GM18873 (cell line): ENCODE measurements at regions not wholly inside any gene's neighbourhood (a gene's known extent, or its start where the extent isn't known, plus 50 kb on each side); places are given as distances from the start of the nearest gene placed in this dataset.
"Not testable (repeated sequence)": the region's sequence is repeated elsewhere in the genome, so short reads cannot be mapped to it uniquely, and the experiment has no call there.

ENCODE experiments used
- ATAC-seq: cut with Tn5 transposase; IDR thresholded peaks from one replicate; pipeline ENCODE4 v1.9.1; 2021; ENCODE audit warnings: mild to moderate bottlenecking, moderate library complexity, moderate number of reproducible peaks; ENCODE audit not compliant: unreplicated experiment, low FRiP score

DNA sequence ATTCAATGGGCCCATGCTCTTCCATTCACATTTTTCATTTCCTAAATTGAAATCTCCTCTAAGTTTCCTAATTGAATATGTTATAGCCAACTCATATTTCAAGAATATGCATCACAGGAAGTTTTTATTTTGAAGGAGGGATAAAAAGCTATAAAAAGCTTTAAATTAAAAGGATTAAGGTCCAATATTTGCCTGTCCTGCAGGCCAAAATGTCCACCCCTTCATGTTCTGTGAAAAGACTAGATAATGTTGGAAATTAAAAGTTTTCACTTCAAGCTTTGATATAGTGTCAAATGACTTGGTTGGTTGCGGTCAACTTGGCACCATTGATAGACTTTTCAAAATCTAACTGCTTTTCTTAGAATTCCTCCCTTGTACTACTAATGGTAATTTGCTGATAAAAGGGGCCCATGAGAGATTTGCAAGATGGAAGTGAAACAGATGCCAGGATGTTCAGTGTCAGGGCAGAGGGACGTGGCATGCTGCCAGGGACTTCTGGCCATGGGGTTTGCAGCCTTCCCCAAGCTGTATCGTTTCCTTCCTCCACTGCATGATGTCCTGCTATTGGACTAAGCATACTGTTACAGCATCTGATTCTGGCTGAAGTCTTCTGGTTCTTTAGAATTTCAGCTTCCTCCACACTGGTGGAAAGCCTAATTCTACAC is 547.3 kb upstream of the MIR17HG start:
- ATAC-seq: no peak

DNA sequence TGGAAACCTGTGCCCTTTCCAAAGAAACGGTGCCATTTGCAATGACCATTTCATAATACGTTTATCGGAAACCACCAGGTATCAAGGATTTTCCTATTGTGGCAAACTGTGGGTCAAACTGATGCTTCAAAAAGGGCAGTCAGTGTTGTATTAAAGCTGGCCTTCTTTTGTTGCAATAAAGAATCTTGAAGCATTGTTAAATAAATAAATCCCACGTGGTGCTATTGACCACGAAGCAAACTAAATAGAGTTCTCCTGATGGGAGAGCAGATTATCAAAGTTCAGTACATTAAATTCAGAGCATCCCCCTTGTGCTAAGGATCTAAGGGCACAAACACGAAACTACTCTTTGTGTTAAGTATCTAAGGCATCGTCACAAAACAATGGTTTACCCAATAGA is 545.9 kb upstream of the MIR17HG start:
- no peak for ATAC-seq

- no peak for ATAC-seq
Measured at GRCh38 chr13:90803210-90803609, 544.3 kb upstream of the MIR17HG start.

- no peak for ATAC-seq
Measured at GRCh38 chr13:90806016-90806615, 541.4 kb upstream of the MIR17HG start.

GRCh38 chr13:90806892-90807291 is 540.6 kb upstream of the MIR17HG start:
- ATAC-seq: no peak

DNA sequence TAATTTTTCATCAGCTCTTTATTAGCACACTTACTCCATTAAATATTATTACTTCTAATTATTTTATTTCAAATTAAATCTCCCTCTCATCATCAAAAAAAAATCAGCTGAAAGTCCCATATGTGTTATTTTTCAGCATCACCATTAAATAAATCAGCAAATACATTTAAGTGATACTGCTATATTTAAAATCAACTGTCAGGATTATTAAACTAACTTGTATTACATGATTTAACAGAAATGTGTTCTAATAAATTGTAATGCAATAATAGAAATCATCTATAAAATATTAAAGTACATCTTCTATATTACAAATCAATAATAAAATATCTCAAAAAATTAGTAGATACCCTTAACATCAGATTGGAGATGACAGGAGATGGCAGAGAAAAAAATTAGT is 538.6 kb upstream of the MIR17HG start:
- no peak for ATAC-seq

GRCh38 chr13:90824032-90824431 is 523.5 kb upstream of the MIR17HG start:
- no peak for ATAC-seq

GRCh38 chr13:90826688-90827087 is 520.8 kb upstream of the MIR17HG start:
- no peak for ATAC-seq

DNA sequence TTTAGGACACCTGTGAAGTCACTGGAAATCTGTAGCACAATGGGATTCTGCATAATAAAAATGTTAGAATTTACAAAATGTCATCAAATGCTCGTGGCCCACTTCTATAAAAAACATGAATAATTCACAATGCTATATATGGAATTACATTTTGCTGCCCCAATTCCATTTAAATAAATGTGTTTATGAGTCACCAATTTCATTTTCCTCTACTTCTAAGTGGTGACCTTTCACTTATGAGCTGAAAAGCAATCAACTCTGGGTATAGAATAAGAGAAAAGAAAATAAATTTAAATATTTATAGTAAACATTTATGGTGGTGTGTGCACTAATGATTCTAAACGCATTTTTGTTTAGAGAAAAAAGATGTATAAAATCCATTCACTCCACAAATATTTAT is 516.7 kb upstream of the MIR17HG start:
- ATAC-seq: no peak

GRCh38 chr13:90833951-90834350 is 513.5 kb upstream of the MIR17HG start:
- ATAC-seq: no peak

DNA sequence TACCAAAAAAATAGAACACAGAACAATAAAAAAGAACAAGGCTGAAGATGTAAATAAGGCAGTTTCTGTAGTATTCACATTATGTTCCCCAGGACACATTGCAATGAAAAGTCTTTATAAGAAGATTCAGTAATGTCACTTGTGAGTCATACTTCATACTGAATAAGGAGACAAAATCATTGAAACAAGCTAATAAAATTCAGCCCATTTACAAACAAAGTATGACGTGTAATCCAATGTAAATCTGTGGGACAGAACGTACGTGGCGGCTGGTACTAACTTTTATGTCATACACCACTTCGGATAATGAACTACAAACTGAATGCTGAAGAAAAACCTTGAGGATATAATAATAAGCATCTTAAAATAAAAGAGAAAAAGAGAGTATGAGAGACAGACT is 512.8 kb upstream of the MIR17HG start:
- ATAC-seq: no peak

- no peak for ATAC-seq
Measured at GRCh38 chr13:90835826-90836225, 511.7 kb upstream of the MIR17HG start.

DNA sequence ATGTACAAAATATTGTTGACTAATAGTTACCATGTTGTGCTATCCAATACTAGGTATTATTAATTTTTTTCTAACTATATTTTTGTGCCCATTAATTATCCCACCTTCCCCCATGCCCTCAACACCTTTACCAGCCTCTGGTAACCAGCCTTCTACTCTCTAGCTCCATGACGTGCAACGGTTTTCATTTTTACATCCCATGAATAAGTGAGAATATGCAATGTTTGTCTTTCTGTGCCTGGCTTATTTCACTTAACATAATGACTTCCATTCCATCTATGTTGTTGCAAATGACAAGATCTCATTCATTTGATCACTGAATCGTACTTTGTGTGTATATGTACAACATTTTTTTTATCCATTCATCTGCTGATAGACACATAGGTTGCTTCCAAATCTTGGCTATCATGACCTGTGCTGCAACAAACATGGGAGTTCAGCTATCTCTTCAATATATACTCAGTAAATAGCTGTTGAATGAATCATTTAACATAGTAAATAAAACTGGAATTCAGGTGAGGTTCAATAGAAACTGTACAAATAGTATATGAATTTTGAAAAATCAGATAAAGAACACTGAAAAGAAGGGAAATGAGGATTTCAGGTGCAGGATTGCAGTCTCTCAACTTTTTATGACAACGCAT is 509.0 kb upstream of the MIR17HG start:
- no peak for ATAC-seq

DNA sequence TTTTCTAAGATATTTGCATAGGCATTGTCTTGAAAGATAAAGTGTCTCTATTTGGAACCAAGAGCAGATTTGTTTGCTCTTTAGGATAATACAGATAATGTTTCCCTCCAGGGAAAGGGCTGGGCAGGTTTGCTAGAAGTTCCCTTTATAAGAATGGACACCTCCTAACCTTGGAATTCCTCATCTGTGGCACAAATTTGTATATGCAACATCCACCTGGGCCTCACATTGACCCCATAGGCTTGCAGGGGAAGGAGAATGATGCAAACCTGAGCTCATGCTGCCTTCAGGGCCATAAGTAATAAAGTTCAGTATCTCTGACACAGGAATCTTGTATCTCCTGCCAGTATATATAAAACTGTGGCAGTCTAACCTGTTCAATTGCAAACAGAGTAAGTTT is 508.4 kb upstream of the MIR17HG start:
- no peak for ATAC-seq

DNA sequence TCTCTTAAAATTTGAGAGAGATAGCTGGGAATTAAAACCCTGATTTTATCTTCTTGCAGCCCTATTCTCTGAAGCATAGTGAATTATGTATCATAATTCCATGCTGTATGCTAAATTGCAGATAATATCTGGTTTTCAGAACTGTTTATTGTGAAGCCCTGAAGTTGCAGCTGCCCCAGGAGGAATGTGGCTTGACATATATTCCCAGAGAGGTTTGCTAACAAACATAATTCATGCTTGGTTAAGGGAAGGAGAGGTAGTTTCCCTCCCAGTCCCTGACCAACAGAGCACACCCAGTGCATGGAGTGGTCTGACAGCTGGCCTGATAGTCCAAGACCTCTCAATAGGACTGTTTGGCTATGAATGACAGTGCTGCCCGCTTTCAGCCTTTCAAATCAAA is 500.6 kb upstream of the MIR17HG start:
- no peak for ATAC-seq

- not testable (repeated sequence) for ATAC-seq
Measured at GRCh38 chr13:90853666-90854065, 493.8 kb upstream of the MIR17HG start.

DNA sequence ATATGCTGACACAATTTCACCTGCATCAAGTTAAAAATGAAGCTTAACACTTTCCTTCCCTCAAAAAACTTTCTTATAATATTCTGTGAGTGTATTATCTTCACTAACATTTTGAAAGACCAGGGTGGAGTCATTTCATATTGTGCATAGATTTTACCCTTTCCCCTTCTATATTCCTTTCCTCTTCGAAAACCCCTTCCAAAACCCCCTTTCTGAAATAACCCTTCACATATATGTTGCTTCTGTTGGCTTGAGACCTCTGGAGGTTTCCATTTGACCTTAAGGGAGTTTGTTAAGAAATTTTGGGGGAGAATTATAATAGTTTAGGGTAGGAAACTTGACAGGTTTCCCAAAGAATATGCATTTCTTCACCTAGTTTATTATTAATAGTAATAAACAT is 489.6 kb upstream of the MIR17HG start:
- no peak for ATAC-seq

DNA sequence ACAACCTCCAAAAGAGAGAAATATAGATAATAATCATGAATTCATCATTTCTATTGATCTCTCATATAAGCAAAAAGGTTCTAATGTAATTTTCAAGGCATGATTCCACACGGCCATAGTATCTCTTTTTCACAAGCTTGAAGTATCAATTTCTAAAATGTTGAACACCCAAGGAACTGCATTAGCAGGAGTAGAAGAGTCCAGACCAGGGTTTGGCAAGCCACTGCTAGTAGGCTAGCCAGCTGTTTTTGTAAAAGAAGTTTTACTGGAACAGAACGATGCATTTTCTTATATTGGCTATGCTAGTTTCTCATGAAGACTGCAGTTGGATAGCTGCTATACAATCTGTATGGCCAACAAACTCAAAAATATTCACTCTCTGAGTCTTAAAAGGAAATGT is 481.5 kb upstream of the MIR17HG start:
- no peak for ATAC-seq

DNA sequence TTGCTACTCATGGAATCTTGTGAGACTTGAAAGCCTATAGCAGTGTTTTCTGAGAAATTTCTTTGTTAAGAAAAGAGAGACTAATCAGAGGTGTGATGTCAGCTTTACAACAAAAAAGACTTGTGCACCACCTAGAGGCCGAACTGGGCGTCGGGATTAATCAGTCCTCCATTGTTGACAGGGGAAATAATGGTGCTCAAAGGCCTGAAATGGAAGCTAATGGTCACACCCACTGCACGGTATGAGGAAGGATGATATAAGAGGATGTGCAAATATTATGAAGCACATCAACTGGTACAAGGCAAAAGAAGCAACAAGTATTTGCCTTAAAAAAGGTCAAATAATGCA is 480.2 kb upstream of the MIR17HG start:
- ATAC-seq: peak; percentile 87

GRCh38 chr13:90868321-90868920 is 479.1 kb upstream of the MIR17HG start:
- no peak for ATAC-seq

- no peak for ATAC-seq
Measured at GRCh38 chr13:90869580-90869979, 477.9 kb upstream of the MIR17HG start.
